Femur (tissue), 1 donor: ENCODE measurements at regions not wholly inside any gene's neighbourhood (a gene's known extent, or its start where the extent isn't known, plus 50 kb on each side); places are given as distances from the start of the nearest gene placed in this dataset.

Experiments used
- DNase-seq: peaks from one replicate; pipeline ENCODE4 v3.0.0-alpha.2; 2017

DNA sequence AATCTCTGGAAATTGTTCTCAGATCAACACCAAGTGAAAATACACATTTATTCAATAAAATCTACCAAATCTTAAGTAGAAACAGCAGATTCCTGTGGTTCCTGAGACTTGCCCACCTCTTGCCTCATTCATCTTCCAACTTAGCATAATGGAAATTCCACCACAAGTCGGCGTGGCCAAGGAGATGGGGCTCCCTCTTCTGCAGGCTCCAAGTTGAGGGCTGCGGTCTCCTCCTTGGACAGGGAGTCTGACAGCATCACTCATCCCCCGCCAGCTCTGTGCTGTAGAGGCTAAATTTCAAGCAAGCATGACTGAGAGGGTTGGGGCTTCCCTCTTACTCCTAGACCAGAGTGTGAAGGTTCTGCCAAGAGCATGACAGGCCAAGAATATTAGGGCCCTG lies 273.7 kb downstream of the DIRAS2 start:
- DNase-seq: no peak

DNA sequence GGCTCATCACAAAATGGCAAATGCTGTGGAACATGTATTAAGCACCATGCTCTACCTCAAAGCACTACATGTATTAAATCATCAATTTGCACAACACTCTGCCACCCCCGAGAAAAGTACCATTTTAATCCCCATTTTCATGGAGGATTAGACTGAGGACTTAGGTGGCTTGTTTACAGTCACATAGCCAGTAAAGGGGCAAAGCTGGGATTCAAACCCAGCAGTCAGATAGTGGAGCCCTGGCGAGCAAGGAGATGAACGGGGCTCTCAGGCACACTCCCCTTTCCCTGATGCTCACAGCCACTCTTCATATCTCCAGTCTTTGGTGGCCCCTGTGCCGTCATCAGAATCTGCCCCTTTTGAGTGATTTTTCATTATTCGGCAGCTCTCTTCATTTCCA lies 262.9 kb downstream of the DIRAS2 start:
- DNase-seq: no peak

DNA sequence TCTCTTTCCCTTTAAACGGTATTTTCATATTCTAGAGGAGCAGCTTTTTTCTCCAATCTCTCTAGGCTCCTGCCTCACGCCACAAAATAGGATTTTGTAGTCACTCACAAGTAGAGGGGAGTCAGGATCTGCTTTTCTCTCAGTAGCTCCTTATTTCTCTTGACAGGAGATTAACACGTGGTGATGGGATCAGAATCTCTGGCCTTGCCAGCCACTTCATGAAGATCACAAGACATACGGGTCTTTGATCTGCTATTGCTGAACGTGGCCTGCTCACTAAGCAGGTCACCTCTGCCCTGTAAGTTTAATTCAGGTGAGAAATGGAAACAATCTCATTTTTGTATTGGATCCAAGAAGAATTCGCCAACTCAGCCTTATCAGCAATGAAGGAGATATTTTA lies 257.5 kb downstream of the DIRAS2 start:
- DNase-seq: no peak

DNA sequence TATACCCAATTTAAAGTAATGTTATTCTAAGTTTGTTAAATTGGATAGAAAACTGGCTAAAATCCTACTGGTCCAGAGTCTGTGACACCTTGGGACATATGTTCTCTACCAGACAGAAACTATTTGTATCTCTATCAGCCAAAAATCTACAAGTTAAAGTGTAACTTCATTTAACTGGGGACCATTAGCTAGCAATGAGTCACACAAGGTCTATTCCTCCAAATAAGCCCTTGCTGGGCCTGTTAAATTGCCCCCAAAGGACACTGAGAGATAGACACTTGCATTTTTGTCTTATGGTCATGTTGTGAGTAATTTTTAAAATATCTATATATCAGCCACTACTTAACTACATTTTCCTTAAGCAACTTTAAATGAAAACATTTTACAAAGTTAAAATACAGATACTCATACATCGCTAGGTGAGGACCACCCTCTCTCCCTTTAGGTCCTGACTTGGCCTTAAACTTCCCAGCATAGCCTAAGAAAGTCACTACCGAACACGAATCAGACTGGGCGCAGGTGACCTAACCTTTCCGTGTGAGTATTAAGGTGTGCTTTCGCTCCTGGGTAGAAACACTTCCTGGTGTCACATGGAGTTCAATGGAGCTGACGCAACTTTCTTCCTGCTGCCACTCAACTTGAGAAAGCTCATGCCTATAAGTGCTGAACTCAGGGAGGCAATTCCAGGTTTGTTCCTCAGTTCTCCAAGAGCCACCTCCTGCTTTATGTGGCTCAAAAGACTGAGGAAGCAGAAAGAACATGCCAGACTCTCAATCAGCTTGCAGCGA lies 249.1 kb downstream of the DIRAS2 start:
- no peak for DNase-seq

DNA sequence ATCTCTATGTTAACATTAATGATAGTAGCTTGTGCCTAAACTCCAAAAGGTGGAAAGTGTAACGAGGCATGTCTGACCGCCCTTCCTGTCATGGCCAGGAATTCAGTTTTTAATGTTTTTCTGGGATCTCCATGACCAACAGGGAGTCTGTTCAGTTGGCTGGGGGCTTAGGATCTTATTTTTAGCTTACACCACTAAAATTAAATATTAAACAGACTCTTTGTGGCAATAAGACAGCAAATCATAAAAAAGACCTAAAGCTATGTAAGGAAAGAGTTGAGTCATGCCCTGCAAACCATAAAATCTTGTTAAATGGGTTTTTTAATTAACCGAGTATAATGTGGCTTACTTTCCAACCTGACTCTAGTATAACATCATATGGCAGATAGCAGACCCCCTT lies 247.8 kb downstream of the DIRAS2 start:
- no peak for DNase-seq

DNA sequence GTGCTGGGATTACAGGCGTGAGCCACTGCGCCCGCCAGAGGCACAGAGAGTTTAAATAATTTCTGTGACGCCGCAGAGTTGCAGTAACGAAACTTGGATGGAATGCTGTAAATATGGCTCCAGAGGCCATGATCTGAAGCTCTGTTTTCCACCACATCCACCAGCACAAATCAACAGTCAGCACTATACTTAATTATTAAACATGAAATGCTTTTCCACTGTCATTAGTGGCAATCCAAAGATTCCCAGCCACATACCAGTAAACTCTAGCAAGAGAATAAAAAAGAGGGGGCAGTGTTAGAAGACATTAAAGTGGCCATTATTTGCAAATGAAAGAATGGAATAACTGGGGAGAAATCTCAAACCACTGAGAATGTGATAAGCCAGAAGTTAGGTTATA lies 242.5 kb downstream of the DIRAS2 start:
- DNase-seq: no peak

DNA sequence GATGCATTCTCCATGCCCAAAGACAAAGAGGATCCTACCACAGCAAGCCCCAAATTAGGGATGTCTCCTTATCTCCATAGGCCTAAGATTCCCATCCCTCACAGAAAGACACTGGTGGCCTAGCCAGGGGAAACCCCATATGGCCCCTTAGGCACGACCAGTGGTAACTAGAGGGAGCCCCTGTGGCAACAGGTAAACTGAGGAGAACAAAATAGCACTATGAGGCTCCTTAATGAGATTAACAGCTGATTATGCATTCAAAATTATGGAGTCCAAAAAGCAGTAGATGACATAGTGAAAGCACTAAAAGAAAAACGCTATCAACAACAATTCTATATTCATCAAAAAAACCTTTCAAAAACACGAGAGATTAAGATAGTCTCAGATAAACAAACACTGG lies 234.0 kb downstream of the DIRAS2 start:
- no peak for DNase-seq

DNA sequence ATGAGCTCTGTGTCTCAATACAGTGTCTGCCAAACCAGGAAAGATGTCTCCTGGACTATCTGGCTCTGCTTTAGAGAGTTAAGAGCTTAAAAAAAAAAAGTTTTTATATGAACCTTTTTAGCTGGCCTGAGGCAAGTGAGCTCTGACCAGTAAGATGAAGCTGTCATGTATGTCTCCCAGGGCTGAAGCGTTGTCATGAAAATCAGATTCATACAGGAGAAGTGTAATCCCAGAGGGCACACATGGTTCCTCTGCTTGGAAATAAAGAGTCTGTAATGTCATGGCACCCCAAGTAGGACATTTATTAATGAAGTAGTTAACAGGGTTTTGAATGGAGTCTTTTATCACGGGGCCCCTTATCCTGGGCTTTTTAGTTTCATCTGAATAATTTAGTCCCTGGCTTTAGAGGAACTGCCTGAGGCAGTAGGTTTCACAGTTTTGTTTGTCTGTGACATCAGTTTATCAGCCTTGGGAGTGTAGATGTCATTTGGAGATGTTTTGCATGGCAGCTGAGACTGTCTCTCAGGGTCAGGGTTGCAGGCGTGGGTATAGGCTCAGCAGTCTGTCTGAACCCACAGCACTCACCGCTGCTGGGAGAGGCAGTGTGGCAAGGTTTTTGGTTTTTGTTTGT lies 223.3 kb downstream of the DIRAS2 start:
- no peak for DNase-seq

DNA sequence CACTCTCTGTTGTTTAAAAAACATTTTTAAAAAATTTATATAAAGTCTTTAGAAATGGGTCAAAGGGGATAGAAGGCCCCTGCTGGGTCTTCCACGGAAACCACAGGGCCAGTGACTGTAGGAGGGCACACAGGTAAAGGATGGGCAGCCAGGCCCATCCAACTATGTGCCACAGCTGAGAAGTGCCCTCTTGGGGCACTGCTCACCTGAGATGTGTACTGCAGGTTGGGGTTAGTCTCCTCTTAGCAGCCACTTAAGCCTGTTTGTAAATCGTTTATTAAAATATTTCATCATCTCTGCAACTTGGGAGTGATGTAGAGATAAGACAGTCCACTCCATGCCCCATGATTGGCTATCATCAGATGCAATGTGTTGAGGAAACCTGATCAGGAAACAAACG lies 222.4 kb downstream of the DIRAS2 start:
- no peak for DNase-seq

DNA sequence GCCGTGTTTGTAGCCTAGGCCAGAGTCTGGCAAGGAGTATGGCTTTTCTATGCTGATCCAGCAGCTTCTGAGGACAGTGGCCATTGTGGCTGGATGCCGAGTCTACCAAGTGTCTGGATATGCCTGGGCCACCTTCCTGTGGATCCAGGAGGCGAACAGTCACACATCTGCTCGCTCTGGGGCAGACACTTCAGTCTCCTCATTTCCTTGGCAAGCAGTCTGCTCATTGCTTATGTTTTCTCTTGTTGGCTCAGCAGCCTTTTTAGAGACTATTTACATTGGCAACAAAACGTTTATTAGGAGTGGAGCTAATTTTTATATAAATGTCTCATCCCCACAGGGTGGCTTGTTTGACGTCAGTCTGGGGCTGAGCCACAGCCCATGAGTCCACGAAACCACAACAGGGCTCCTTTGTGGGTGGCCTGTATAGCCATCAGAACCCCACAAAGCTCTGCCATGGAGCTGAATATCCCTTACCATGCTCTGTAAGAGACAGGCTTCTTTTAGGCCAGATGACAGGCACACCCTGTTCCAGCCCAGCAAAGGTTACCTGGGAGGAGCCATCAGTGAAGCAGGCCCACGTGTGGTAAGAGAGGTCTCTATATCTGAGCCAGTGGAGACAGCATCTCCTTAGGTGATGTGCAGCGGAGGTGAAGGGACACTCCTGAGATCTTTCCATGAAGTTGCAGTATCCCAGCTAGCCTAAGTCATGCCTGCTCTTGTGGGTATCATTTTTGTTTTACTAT lies 221.7 kb downstream of the DIRAS2 start:
- no peak for DNase-seq

DNA sequence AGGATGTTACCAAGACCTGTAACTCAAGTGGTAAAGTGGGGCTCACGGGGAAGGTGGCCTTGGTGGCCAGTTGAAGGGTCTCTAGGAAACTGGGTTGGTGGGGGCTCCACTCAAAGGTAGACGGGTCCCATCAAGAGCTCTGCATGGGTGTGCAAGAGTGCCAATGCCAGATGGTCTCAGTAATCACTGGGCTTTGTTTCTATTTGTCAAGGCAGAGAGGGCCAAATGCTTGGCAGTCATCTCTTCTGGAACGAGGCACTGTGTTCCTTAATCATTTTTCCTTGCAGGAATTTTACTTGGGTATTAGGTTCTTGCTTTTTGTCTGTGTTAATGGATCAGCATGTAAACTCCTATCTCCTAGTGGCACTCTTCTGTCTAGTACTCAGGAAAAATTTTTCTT lies 220.8 kb downstream of the DIRAS2 start:
- DNase-seq: no peak

DNA sequence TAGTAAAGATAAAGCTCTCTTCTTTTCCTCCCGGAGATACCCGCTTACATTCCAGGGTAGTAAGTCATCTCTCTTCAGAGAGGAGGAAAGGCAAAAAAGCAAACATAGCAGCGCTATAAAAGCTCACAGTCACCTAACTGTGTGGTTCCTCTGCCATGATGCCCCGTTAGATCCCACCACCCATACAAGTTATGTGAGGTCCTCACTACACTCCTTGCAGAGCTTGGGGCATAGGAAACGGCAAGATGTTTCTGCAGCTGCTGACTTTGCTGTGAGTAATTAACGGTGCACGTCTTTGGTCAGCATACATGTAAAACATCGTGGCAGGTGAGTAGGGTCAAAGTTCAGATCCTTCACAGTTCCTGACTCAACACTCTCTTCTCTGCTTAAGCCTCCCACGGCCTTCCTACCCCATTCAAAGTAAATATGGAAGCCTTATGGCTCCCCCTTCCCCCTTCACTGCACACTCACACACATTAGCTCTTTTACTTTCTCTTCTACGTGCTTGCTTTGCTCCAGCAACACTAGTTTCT lies 218.9 kb downstream of the DIRAS2 start:
- no peak for DNase-seq

DNA sequence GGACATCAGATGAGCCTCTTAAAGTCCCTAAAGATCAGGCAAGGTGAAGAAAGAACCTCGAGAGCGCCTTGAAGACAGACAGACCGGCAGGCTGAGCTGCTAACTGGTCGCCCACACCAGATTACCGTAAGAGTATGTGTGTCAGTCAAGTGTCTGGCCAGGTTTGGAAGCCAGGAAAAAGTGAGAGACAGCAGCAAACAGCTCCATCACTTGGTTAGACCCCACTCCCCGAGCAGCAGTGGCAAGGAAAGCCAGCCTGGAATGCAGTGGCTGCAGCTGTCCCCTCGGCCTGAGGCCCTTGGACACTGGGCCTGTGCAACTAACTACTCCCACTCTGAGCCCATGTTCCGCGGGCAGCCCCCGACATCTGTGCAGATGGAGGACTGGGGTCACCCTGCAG lies 214.1 kb downstream of the DIRAS2 start:
- no peak for DNase-seq

DNA sequence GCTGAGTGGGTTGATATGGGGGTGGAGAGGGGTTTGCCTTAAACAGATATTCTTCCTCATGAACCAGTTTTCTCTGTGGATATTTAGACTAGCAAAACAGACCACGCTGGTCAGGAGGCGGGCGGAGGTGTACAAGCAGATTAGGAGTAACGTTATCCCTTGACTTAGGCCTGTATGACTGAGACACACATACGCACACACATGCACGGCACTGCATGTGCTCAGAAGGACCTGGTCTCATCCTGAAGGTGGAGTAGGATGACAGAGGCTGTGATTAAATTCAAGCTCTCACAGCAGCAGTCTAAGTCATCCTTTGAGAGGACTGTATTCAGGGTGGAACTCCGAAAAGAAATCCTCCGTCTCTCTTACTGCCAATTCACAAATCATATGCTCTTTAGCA lies 209.7 kb downstream of the DIRAS2 start:
- no peak for DNase-seq

DNA sequence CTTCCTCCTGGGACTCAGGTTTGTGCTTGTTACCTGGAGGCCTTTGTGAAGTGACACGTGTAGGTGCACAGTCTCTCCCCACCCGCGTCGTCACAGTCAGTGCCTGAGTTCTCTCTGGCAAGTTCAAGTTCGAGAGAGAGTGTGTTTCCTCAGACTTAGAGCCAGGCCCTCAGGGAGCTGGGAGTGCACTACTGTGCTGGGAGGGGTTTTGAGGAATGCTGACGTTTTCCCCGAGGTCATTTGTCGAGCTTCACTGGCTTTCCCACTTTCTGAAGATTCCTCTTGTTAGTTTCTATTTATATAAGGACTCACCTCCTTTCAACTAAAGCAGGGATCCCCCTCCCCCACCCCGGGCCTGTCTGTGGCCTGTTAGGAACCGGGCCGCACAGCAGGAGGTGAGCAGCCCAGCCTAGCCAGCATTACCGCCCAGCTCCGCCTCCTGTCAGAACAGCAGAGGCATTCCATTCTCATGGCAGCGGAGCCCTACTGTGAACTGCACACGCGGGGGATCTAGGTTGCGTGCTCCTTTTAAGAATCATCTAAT lies 209.2 kb downstream of the DIRAS2 start:
- no peak for DNase-seq

DNA sequence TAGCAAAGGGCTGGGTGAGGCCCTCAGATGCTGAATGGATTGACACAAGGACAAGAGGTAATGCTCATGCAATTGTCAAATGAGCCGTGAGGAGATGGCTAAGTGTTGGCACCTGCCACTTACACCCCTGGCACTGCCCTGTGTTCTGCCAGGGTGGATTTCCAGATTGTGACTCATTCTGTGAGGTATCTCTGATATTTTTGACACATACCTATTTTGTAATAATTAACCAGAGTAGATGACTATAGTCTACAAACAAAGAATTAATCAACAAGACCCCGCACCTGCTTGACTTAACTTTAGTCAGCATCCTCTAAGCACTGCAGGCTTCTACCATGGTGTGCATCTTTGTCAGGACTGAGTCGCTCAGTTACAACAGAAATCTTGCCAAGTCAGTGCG lies 200.8 kb downstream of the DIRAS2 start:
- DNase-seq: no peak

DNA sequence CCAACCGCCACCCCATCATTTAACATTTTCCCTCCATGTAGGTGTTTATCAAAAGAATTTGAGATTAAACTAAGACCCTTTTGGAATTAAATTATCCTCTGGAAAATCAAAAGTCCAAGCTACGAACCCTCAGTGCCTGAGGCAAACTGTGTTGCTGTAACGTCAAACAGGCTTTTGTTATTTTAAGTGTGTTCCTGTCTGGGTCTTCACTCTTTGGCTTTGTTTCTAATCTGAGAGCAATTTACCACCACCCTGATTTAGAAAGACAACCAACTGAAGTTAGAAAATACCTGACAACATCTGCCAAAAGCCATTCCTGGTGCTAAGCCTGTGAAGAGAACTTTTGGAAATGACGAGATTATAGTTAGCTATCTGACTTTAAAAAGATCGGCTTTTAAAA lies 199.9 kb downstream of the DIRAS2 start:
- DNase-seq: no peak

DNA sequence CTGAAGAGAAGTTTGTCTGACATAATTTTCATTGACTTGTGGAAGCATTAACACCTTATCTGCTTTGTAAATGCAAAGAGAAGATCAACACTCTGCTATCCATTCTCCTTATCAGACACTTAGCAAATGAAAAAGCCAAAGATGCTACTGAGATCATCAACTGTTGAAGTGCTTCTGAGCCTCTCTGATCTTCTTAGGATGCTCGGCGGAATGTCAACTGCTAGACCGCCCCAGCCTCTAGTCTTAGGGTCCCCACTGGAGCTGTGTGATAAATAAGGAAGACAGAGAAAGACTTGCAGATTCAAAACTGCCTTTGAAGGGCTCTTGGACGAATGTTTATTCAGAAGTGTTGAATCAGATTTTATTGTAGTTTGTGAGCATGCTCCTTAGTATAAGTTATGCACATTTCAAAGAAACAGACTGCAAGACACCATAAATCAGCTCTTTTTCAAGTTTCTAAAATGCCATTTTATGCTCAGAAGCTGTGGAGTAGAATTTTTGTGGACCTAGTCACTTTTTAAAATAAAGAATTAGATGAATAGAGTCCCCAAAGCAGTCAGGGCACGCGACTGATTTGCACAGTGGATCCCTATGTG lies 197.9 kb downstream of the DIRAS2 start:
- DNase-seq: no peak

DNA sequence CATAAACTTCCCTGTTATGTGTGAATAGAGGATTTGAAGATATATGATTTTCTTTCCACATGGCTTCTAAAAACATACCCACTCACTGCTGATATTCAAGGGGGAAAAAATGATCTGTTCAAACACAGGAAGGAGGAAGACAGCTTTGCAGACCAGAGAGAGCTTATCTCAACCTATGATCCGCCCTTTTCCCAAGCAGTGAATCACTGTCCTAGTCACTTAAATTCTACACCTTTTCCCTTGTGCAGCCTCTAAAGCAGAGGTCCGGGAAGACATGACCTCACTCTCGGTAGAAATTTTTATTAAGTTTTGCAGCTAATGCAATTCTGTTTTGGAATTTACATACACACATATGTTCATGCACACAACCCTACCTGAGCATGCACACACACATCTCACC lies 197.2 kb downstream of the DIRAS2 start:
- no peak for DNase-seq

DNA sequence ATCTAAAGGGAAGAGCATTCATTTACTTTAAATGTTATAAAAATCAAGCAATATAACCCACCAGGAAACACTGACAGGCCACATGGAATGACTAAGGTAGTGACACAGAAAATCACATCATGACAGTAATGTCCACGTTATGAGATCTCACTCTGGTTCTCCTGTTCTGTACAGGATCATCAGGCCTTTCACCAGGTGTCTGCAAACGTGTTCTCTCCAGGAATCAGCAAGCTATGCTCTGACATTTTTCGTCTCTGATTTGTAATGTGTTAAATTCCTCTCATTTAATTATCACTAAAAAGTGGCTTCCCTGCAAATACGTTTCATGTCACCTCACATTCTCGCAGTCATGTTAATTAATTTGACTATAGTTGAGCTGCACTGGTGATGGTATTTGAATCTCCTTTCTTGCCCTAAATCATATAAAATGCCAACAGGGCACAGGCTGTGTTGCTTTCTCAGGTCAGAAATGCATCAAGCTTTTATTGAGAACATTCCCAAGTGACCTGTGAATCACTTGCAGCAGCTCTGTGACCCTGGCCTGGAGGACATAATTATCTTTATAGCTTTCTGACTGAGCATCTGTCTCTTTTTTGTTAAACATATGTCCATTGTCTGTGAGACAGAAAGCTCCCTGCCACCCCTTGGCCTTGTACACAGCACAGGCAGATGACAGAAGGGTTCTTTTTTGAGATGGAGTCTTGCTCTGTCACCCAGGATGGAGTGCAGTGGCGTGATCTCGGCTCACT lies 196.2 kb downstream of the DIRAS2 start:
- DNase-seq: no peak

DNA sequence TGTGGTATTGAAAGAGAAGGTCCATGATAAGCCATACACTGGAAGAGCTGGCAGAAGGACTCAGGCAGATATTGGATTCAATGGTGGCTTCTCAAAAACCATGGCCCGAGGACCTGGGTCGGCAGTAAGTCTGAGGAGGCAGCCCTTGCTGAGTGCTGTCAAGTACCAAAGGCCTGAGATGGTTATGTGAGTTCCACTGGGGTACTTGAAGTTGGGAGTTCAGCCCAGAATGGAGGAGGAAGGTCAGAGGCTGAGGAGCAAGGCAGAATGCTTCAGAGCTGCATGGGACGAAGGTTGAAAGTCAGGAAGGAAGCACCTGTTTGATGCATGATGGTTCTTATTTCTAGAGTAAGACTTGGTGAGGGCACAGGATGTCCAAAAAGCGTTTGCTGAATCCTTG lies 194.9 kb downstream of the DIRAS2 start:
- no peak for DNase-seq

DNA sequence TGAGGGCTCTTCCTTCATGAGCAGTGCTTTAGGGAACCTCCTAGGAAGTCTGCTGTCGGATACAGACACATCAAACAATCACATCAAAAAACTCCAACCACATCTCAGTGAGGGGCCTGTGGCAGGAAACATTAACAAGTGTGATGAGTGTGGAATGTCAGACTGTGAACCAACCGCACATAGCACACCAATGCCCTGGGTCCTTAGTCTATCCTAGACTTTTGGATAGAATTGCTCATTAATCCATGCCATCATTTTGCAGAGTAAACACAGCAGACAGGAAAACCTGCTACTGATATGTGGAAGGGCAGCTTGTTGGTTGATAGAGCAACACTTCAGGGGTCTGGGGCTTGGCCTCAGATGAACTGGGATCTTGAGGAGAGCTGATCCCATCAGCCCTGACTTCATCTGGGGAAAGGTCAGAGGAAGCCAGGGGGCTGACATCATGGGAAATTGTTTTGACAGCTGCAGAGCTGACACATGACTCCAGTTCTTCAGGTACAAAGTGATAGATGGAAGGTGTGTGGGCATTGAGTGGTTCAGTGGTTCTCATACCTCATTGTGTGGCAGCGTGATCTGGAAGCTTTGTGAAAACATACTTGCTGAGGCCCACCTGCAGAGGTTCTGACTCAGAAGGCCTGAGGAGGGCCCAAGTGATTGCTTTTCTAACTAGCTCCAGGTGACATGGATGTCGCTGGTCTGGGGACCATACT lies 193.3 kb downstream of the DIRAS2 start:
- DNase-seq: no peak
